DMS53 (cell line): ENCODE measurements at regions not wholly inside any gene's neighbourhood (a gene's known extent, or its start where the extent isn't known, plus 50 kb on each side); places are given as distances from the start of the nearest gene placed in this dataset.
"Not testable (repeated sequence)": the region's sequence is repeated elsewhere in the genome, so short reads cannot be mapped to it uniquely, and the experiment has no call there.

Experiments
- DNase-seq: peaks from one replicate; lab custom pipeline; 2025; lab: John Stamatoyannopoulos, UW

- DNase-seq: no peak
These were observed 141.4 kb downstream of the KCNRG start for GRCh38 chr13:50156561-50157127.

DNA sequence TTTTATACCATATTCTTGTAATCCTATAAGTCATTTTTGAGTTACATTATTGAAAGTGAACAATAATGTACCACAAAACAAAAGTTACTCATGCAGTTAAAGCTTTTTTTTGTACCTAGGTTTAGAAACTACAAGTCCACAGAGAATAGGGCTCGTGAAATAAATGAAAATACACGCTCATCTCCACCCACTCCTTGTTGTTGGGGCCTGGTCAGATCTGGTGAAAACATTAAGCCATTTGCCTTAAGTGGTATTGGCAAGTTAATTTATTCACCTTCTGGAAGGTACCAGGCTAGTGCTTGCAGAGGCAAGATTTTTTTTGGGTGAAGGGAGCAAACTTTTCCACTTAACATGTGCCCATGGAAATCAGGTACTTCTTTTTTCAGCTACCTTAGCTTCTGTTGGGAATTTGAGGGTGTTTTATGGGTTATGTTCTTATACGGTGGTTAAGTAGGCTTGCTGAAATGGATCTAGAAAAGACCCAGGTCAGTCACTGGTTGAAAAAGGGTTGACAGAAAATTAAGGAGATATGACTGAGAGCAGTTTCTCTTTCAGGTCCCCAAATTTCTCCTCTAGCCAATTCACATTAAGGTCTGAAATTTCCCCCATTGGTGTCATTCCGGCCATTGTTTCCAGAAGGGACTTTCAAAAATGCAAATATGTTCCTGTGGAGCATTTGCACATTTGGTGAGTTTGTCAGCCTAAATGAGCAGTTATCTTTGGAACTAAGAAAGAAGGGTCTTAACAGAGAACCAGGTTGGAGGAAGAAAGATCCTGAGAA is 143.3 kb downstream of the KCNRG start:
- DNase-seq: no peak

GRCh38 chr13:50159607-50160006 is 144.4 kb downstream of the KCNRG start:
- no peak for DNase-seq

GRCh38 chr13:50161052-50161451 is 145.8 kb downstream of the KCNRG start:
- DNase-seq: no peak

GRCh38 chr13:50162001-50162400 is 146.8 kb downstream of the KCNRG start:
- no peak for DNase-seq

DNA sequence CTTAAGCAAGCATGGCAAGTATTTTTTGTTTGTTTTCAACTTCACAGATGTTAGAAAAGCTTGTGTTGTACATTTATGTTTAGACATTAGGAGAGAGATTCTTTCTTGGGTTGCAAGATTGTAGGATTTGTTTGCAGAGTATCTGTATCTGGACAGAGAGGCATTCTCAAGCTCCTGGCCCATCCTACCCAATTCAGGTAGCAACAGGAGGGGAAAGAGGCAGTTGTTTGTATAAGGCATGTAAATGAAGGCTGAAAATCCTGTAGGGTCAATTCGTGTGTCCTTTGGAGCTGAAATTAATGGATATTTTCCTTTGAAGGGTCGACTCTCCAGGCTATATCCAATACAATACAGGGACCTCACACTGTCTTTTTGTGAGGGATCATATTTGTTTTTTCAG is 147.3 kb downstream of the KCNRG start:
- DNase-seq: no peak

DNA sequence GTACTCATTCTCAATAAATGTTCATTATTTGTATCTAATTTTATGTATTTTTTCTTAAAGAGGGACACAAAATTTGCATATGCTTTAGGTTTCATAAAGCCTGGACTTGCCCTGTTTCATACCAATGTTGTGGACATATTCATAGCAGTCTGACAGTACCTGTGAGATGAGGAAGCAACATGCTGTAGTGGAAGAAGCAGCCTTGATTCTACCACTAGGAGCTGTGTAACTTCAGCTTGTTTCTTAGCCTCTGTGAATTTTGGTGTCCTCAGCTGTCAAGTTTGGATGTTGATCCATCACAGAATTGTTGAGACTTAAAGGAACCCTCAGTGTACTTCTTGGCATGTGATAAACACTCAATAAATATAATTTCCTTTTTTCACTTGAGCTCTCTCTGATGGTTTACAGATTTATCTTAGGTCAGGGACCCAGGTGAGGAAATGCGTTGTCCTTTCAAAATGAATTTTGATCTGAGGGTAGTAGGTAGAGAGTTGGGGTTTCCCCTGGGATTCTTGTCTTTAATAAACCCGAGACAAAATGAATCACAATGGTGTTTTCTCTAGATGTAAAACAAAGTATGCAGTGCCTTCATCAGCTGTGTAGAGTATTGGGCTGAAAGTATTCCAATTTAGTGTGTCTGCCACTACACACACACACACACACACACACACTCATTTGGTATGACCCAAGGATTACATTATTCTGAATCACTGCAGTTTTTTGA is 152.1 kb downstream of the KCNRG start:
- no peak for DNase-seq

DNA sequence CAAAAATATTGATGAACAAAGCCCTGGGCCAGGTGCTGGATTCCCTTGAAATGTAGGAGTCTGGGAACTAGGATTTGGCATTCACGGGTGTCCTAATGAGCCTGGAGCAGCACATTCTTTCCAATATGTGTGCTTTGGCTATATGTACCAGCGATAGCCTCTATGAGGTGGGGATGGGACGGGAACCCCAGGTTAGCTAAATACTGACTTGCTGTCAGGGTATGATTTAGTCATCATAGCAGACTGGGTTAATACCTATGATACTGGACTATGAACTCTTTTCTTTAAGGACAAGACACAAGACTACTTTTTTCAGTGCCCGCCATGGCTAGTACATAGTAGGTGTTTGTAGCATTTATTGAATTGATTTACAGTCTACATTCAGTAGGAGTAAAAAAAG is 152.7 kb downstream of the KCNRG start:
- DNase-seq: no peak

- DNase-seq: no peak
These were observed 153.5 kb downstream of the KCNRG start for GRCh38 chr13:50168786-50169185.

DNA sequence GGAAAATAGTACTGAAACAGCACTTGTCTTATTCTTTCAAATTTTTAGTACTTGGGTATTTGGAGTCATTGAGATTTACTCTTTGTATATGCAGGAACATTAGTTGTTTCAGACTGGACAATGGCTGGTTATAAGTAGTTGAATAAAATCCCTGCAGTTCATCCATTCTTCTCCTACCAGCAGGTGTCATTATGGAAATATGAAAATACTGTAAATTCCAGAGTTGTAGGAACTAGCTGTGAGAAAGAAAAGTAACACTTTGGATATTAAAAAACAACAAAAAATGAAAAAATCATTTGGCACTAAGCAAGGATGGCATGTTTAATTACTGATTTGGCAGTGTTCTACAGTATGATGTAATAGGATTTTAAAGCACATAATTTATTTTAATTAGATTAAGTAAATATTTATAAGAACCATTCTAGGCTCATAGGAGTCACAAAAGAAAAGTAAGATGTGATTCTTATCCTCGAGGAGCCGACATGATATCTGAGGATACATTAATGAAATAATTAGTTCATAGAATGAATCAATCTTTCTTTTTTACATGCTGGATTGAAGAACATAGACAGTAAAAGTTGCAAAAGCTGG is 155.3 kb downstream of the KCNRG start:
- DNase-seq: peak; percentile 20

GRCh38 chr13:50171590-50172282 is 156.5 kb downstream of the KCNRG start:
- no peak for DNase-seq

DNA sequence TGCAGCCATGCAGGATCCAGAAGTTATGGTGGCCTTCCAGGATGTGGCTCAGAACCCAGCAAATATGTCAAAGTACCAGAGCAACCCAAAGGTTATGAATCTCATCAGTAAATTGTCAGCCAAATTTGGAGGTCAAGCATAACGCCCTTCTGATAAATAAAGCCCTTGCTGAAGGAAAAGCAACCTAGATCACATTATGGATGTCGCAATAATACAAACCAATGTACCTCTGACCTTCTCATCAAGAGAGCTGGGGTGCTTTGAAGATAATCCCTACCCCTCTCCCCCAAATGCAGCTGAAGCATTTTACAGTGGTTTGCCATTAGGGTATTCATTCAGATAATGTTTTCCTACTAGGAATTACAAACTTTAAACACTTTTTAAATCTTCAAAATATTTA is 157.8 kb downstream of the KCNRG start:
- not testable (repeated sequence) for DNase-seq

GRCh38 chr13:50174630-50175029 is 159.4 kb downstream of the KCNRG start:
- no peak for DNase-seq

- DNase-seq: no peak
These were observed 164.7 kb downstream of the KCNRG start for GRCh38 chr13:50179977-50180376.

GRCh38 chr13:50185769-50186763 is 170.8 kb downstream of the KCNRG start:
- DNase-seq: peak; percentile 40

DNA sequence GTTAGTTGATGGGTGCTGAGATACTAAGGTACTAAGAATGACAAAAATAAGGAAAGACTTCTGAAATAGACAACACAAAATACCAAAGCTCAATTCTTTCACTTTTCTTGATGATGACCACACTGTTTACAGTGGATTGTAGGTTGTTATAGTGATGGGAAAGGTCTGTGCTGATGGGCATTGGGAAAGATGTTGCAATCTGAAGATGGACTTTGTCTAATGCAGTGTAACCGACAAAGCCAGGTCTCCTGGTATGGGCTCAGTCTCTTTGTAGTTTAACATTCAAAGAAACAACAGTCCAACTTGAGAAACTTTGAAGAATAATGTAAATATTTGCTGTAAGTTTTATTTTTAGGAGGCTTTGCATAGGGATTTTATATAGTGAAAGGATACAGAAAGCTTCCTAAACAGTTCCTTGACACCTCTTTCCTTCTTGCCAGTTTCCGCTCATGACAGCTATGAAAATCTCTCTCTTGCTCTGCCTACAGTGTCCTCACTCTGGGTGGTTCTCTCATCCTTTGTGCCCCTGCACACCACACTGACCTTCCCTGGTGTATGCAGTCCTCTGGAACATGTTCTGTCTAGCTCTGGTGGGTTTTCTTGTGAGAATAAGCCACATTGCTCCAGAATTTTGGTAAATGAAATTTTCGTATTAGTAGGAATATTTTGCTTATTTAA is 172.2 kb downstream of the KCNRG start:
- peak; percentile 35 for DNase-seq

DNA sequence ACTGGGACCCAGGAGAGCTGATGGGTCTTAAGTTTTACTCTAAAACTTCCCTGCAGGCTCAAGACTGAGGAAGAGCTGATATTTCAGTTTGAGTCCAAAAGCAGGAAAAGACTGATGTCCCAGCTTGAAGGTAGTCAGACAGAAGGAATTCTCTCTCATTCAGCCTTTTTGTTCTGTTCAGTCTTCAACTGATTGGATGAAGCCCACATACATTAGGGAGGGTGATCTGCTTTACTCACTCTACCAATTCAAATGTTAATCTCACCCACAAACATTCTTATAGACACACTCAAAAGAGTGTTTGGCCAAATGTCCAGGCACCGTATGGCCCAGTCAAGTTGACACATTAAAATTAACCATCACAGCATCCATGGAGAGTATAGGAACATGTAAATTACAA is 173.5 kb downstream of the KCNRG start:
- DNase-seq: no peak

- DNase-seq: peak; percentile 10
These were observed 174.2 kb downstream of the KCNRG start for GRCh38 chr13:50189450-50189849.

DNA sequence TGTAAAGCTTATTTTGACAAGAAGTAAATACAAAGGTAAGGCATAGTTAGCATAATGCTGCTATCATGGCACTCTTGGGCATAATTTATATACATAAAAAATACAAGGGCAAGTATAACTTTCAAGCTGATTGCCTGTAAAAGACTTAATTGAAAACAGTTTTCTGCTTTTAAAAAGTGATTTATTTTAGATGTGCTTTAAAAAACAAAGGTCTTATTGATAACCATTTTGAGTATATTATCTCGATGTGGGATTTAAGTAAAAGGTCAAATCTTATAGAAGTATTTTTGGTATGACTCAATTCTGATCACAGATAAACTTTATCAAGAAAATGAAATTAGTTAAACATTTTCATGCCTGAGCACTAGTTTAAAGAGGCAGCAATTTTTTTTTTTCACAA is 175.8 kb downstream of the KCNRG start:
- DNase-seq: no peak

GRCh38 chr13:50192272-50192813 is 177.1 kb downstream of the KCNRG start:
- no peak for DNase-seq
